WTC11 (cell line): ENCODE measurements at regions not wholly inside any gene's neighbourhood (a gene's known extent, or its start where the extent isn't known, plus 50 kb on each side); places are given as distances from the start of the nearest gene placed in this dataset.

Experiments
- ETV6 ChIP-seq: sonication (generic); formaldehyde crosslinking; IDR thresholded peaks from 2 replicates; pipeline ENCODE4 v1.8.1; 2022; ENCODE audit warnings: mild to moderate bottlenecking, missing genetic modification reagents
- TF ChIP-seq, protein P1 (sequence below): fragments of 200-600 bp; IDR thresholded peaks from 2 replicates; pipeline ENCODE4 v1.8.0; 2022; ENCODE audit warnings: antibody characterized with exemption

DNA sequence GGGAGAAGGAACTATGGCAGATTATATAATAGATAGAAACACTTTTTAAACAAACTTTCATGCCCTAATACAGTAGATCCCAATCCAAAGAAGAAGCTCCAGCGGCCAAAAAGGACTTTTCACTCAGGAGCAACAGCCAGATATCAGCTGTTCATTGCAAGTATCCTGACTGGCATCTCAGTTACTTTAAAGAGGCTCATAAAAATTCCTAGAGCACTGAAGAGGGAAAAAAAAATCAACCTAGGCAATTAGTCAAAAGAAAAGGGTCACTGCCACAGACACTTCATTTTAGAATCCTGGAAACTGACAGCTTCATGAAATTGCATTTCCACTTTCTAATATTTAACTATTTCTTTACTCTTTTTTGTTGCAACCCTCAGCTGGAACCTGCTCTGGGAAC is 170.6 kb upstream of the SOX6 start:
- TF ChIP-seq, protein P1, sequence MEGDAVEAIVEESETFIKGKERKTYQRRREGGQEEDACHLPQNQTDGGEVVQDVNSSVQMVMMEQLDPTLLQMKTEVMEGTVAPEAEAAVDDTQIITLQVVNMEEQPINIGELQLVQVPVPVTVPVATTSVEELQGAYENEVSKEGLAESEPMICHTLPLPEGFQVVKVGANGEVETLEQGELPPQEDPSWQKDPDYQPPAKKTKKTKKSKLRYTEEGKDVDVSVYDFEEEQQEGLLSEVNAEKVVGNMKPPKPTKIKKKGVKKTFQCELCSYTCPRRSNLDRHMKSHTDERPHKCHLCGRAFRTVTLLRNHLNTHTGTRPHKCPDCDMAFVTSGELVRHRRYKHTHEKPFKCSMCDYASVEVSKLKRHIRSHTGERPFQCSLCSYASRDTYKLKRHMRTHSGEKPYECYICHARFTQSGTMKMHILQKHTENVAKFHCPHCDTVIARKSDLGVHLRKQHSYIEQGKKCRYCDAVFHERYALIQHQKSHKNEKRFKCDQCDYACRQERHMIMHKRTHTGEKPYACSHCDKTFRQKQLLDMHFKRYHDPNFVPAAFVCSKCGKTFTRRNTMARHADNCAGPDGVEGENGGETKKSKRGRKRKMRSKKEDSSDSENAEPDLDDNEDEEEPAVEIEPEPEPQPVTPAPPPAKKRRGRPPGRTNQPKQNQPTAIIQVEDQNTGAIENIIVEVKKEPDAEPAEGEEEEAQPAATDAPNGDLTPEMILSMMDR: no peak
- TF ChIP-seq ETV6 (CRISPR knock-in tag): no peak
